Spleen (tissue), 11 donors: ENCODE measurements at regions not wholly inside any gene's neighbourhood (a gene's known extent, or its start where the extent isn't known, plus 50 kb on each side); places are given as distances from the start of the nearest gene placed in this dataset.

Experiments
- DNase-seq: peaks from one replicate; pipeline ENCODE4 v3.0.0-alpha.2; 2020
- H3K27ac ChIP-seq, 8 donors: fragments of 200-600 bp; sonication (generic) in 7 of 8; 1 replicate in 4 of 8; 2 replicates in 4 of 8; pipeline versions ENCODE4 v1.5.0 to v1.8.0; 2016 to 2021; ENCODE audit warnings: inconsistent platforms in 4 of 8, mild to moderate bottlenecking in 4 of 8, moderate library complexity in 1 of 8
- H3K27me3 ChIP-seq, 7 donors: fragments of 200-600 bp; sonication (generic) in 6 of 7; replicated peaks in 1 of 7; 1 replicate in 4 of 7; 2 replicates in 3 of 7; pipeline versions ENCODE4 v1.5.0 to v1.8.0; 2016 to 2021; ENCODE audit warnings: inconsistent platforms in 3 of 7, mild to moderate bottlenecking in 1 of 7
- H3K36me3 ChIP-seq, 6 donors: fragments of 200-600 bp; sonication (generic) in 5 of 6; 1 replicate in 4 of 6; 2 replicates in 2 of 6; pipeline versions ENCODE4 v1.5.0 to v1.8.0; 2016 to 2021; ENCODE audit warnings: inconsistent platforms in 2 of 6
- H3K4me1 ChIP-seq, 6 donors: fragments of 200-600 bp; sonication (generic) in 5 of 6; 1 replicate in 3 of 6; 2 replicates in 3 of 6; pipeline versions ENCODE4 v1.5.0 to v1.8.0; 2016 to 2021; ENCODE audit warnings: inconsistent platforms in 3 of 6
- H3K4me3 ChIP-seq, 8 donors: fragments of 200-600 bp; sonication (generic) in 7 of 8; 1 replicate in 4 of 8; 2 replicates in 4 of 8; pipeline versions ENCODE4 v1.5.0 to v1.8.0; 2016 to 2021; ENCODE audit warnings: inconsistent platforms in 4 of 8, mild to moderate bottlenecking in 4 of 8, moderate library complexity in 2 of 8
- H3K9me3 ChIP-seq, 8 donors: fragments of 200-600 bp; sonication (generic) in 7 of 8; 1 replicate in 4 of 8; 2 replicates in 4 of 8; pipeline versions ENCODE4 v1.5.0 to v1.8.0; 2016 to 2021; ENCODE audit warnings: inconsistent platforms in 4 of 8
- POLR2A ChIP-seq, 3 donors: fragments of 450-650 bp; IDR thresholded peaks; one replicate each; pipeline ENCODE4 v1.5.1; 2017; ENCODE audit warnings: antibody characterized with exemption in 3 of 3, mild to moderate bottlenecking in 1 of 3
- POLR2AphosphoS5 ChIP-seq, 3 donors: sonication (generic); formaldehyde crosslinking; IDR thresholded peaks; one replicate each; pipeline ENCODE4 v1.5.1; 2017; ENCODE audit warnings: antibody characterized with exemption in 3 of 3
- WGBS, 5 donors: extraction: QIAGEN DNeasy Blood & Tissue Kit in 3 of 5; methylation state at CpG; one replicate each; pipeline versions ENCODE4 v1.1.5 to v1.1.7; 2013 to 2018; 5-methylcytosine and 5-hydroxymethylcytosine counted together
- intact Hi-C: fragments of 100-400 bp; cut with DNase I; formaldehyde crosslinking; loops from one replicate; pipeline ENCODE4 v1.15.0; 2023; ENCODE audit warnings: low total_unique reads
- TF ChIP-seq, protein P1 (sequence below), 11 experiments: fragments of 200-600 bp in 7 of 11; fragments of 450-650 bp in 4 of 11; sonication (generic) in 4 of 11; IDR thresholded peaks in 8 of 11; conservative IDR thresholded peaks in 3 of 11; 1 replicate in 7 of 11; 2 replicates in 4 of 11; pipeline versions ENCODE4 v1.4.0 to v1.8.0; 2016 to 2021; ENCODE audit warnings: antibody characterized with exemption in 11 of 11, inconsistent platforms in 4 of 11, mild to moderate bottlenecking in 1 of 11
- donor health status: healthy with polysubstance abuse.
- donor health status: DM: no; HTN: no; CAD: no; lungs with moderate emphysema.
- donor health status: DM: no; HTN: no; CAD: no.
- donor health status: Bipolar disorder and iron deficiency.
- donor health status: healthy.
- donor health status: DM: no; HTN: no; CAD: no.
- donor health status: DM: yes; HTN: yes; CAD: no.

- intact Hi-C loops: no loop called here
- no peak for DNase-seq
- Histone ChIP-seq H3K9me3 (peaks cover 2 to 53% (median 29%) of the 10 kb centered on the region in 8 donors), H3K36me3 (no peaks in the 10 kb centered on the region), H3K4me3 (no peak overlapping the region), H3K4me1 (no peaks in the 10 kb centered on the region), H3K27me3 (no peaks in the 10 kb centered on the region), H3K27ac (no peak overlapping the region)
- TF ChIP-seq POLR2AphosphoS5 (IDR thresholded peaks at IDR 0.05) (no peak), POLR2A (IDR thresholded peaks at IDR 0.05) (no peak)
- WGBS, 5 donors: 38 to 60% (median 43%) methylated on average over 1 of the region's 1 CpG
Measured at GRCh38 chr14:81834308-81834707, 300.7 kb upstream of the SEL1L start.

DNA sequence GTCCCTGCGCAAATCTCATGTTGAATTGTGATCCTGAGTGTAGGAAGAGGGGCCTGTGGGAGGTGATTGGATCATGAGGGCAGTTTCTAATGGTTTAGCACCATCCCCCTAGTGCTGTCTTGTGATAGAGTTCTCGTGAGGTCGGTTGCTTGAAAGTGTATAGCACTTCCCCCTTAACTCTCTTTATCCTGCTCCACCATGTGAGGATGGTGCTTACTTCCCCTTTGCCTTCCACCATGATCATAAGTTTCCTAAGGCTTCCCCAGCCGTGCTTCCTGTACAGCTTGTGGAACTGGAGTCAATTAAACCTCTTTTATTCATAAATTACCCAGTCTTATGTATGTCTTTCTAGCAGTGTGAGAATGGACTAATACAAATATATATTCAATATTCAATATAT lies 303.7 kb upstream of the SEL1L start:
- Histone ChIP-seq H3K4me1 (no peaks in the 10 kb centered on the region), H3K36me3 (no peaks in the 10 kb centered on the region), H3K27me3 (no peaks in the 10 kb centered on the region), H3K4me3 (no peak overlapping the region), H3K9me3 (peaks cover 2 to 43% (median 24%) of the 10 kb centered on the region in 8 donors), H3K27ac (no peak overlapping the region)
- TF ChIP-seq, protein P1, sequence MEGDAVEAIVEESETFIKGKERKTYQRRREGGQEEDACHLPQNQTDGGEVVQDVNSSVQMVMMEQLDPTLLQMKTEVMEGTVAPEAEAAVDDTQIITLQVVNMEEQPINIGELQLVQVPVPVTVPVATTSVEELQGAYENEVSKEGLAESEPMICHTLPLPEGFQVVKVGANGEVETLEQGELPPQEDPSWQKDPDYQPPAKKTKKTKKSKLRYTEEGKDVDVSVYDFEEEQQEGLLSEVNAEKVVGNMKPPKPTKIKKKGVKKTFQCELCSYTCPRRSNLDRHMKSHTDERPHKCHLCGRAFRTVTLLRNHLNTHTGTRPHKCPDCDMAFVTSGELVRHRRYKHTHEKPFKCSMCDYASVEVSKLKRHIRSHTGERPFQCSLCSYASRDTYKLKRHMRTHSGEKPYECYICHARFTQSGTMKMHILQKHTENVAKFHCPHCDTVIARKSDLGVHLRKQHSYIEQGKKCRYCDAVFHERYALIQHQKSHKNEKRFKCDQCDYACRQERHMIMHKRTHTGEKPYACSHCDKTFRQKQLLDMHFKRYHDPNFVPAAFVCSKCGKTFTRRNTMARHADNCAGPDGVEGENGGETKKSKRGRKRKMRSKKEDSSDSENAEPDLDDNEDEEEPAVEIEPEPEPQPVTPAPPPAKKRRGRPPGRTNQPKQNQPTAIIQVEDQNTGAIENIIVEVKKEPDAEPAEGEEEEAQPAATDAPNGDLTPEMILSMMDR (IDR thresholded peaks at IDR 0.05 in 8 of 11, conservative IDR thresholded peaks at IDR 0.05 in 3 of 11): no peak
- no peak for TF ChIP-seq POLR2A (IDR thresholded peaks at IDR 0.05)
- TF ChIP-seq POLR2AphosphoS5 (IDR thresholded peaks at IDR 0.05): no peak
- DNase-seq: no peak
- intact Hi-C loops: no loop called here
- WGBS, 5 donors: 66 to 82% (median 78%) methylated on average over 4 of the region's 4 CpGs

- WGBS, 5 donors: 67 to 74% (median 71%) methylated on average over 2 of the region's 2 CpGs
- Histone ChIP-seq H3K36me3 (no peaks in the 10 kb centered on the region), H3K9me3 (peaks cover 2 to 45% (median 24%) of the 10 kb centered on the region in 8 donors), H3K27me3 (no peaks in the 10 kb centered on the region), H3K27ac (no peak overlapping the region), H3K4me3 (no peak overlapping the region), H3K4me1 (no peaks in the 10 kb centered on the region)
- intact Hi-C loops: no loop called here
- TF ChIP-seq, protein P1 (IDR thresholded peaks at IDR 0.05 in 8 of 11, conservative IDR thresholded peaks at IDR 0.05 in 3 of 11): no peak
- TF ChIP-seq POLR2A (IDR thresholded peaks at IDR 0.05) (no peak), POLR2AphosphoS5 (IDR thresholded peaks at IDR 0.05) (no peak)
- DNase-seq: no peak
Measured at GRCh38 chr14:81839056-81839455, 305.4 kb upstream of the SEL1L start.

GRCh38 chr14:81841346-81841745 lies 307.7 kb upstream of the SEL1L start:
- no peak for TF ChIP-seq POLR2A (IDR thresholded peaks at IDR 0.05)
- no peak for TF ChIP-seq POLR2AphosphoS5 (IDR thresholded peaks at IDR 0.05)
- Histone ChIP-seq H3K4me1 (no peaks in the 10 kb centered on the region), H3K4me3 (no peak overlapping the region), H3K9me3 (peaks cover 0 to 24% (median 10%) of the 10 kb centered on the region in 8 donors), H3K27me3 (no peaks in the 10 kb centered on the region), H3K27ac (no peak overlapping the region), H3K36me3 (no peaks in the 10 kb centered on the region)
- intact Hi-C loops: no loop called here
- no peak for DNase-seq
- WGBS, 5 donors: 89 to 93% (median 91%) methylated on average over 5 of the region's 5 CpGs

DNA sequence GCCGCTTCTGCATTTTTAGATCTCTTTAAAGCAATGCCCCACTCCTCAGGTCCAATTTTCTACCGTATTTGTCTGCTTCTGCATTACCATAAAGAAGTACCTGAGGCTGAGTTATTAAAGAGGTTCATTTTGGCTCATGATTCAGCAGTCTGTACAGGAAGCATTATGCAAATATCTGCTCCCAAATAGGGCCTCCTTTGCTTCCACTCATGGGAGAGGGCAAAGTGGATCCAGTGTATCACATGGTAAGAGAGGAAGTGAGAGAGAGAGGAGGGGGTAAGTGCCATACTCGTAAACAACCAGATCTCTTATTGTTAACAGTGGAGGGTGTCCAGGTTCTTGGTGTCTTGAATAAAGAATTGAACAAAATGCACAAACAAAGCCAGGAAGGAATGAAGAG lies 316.1 kb upstream of the SEL1L start:
- H3K27me3 ChIP-seq: no peaks in the 10 kb centered on the region
- WGBS, 5 donors: 44 to 67% (median 47%) methylated on average over 3 of the region's 3 CpGs
- no peaks in the 10 kb centered on the region for H3K4me1 ChIP-seq
- peaks cover 0 to 61% (median 34%) of the 10 kb centered on the region in 8 donors for H3K9me3 ChIP-seq
- H3K36me3 ChIP-seq: no peaks in the 10 kb centered on the region
- H3K27ac ChIP-seq: peak overlapping the region in 1 of 8 donors; percentile 35
- intact Hi-C loops: no loop called here
- TF ChIP-seq POLR2A (IDR thresholded peaks at IDR 0.05): no peak
- TF ChIP-seq, protein P1 (IDR thresholded peaks at IDR 0.05 in 8 of 11, conservative IDR thresholded peaks at IDR 0.05 in 3 of 11): no peak
- no peak for TF ChIP-seq POLR2AphosphoS5 (IDR thresholded peaks at IDR 0.05)
- no peak for DNase-seq
- H3K4me3 ChIP-seq: no peak overlapping the region
